ENCODE measurements at regions not wholly inside any gene's neighbourhood (a gene's known extent, or its start where the extent isn't known, plus 50 kb on each side); places are given as distances from the start of the nearest gene placed in this dataset.

- WGBS, 4 donors: 90 to 95% (median 93%) methylated on average over 4 of the region's 4 CpGs
- TF ChIP-seq POLR2A (IDR thresholded peaks at IDR 0.05) (no peak), CTCF (IDR thresholded peaks at IDR 0.05) (no peak)
- intact Hi-C loops (cut with DNase I): loop anchor here in 1 of 10 donors (10.0 kb wide), 1 partner anchor 88 kb away; no protein-coding TSS in a partner anchor
- H3K27me3 ChIP-seq: no peaks in the 10 kb centered on the region
- no peaks in the 10 kb centered on the region for H3K9me3 ChIP-seq
- no peak overlapping the region for H3K4me3 ChIP-seq
- no peak for DNase-seq
- no peak overlapping the region for H3K27ac ChIP-seq
- H3K4me1 ChIP-seq: peaks cover 0 to 5% (median 0%) of the 10 kb centered on the region in 12 donors
- ATAC-seq: no peak
- H3K36me3 ChIP-seq: no peaks in the 10 kb centered on the region
These were observed 76.9 kb upstream of the ANK3 start for GRCh38 chr10:60466267-60467201.

DNA sequence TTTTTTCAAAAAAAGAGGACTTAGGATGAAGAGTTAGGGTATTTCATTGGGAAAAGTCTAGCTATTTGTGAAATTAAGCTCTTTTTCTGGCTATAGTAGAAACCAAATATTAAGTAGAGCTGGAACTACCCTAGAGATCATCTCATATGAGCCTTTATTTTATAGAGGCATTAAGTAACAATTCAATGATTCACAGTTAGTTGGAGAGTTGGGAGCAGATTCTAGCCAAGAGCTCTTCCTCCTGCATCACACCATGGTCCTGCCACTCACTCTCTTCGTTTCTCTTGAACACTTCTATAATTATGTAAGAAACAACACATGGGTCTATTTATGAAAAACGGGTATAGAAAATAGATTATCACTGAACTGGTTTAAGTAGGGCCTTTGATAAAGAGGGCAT, 76.1 kb upstream of the ANK3 start:
- DNase-seq: no peak
- intact Hi-C loops (cut with DNase I): loop anchor here in 1 of 10 donors (10.0 kb wide), 1 partner anchor 89 kb away; no protein-coding TSS in a partner anchor
- WGBS, 4 donors: 51 to 63% (median 61%) methylated on average over 2 of the region's 2 CpGs
- H3K4me3 ChIP-seq: no peak overlapping the region
- ATAC-seq: no peak
- no peaks in the 10 kb centered on the region for H3K9me3 ChIP-seq
- H3K4me1 ChIP-seq: peaks cover 0 to 5% (median 0%) of the 10 kb centered on the region in 12 donors
- TF ChIP-seq POLR2A (IDR thresholded peaks at IDR 0.05): no peak
- no peak for TF ChIP-seq CTCF (IDR thresholded peaks at IDR 0.05)
- H3K36me3 ChIP-seq: no peaks in the 10 kb centered on the region
- H3K27ac ChIP-seq: no peak overlapping the region
- no peaks in the 10 kb centered on the region for H3K27me3 ChIP-seq

DNA sequence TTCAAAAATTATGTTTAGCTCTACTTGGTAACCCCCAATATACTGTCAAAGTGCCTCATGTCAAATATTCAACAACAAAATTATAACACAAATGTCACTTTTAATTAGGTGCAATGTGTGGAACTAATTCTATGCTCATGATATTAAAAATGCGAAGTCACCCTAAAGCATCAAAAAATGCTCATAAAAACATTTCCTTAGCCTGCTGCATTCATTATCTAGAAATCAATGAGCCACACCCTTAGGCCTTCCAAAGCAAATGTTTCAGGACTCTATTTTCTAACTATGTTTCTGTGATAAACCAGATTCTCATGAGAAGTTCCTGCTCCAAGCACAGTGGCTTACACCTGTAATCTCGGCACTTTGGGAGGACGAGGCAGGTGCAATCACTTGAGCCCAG, 75.0 kb upstream of the ANK3 start:
- WGBS, 4 donors: 84 to 93% (median 88%) methylated on average over 3 of the region's 3 CpGs
- Histone ChIP-seq H3K36me3 (no peaks in the 10 kb centered on the region), H3K4me1 (peaks cover 0 to 5% (median 0%) of the 10 kb centered on the region in 12 donors), H3K9me3 (no peaks in the 10 kb centered on the region), H3K27ac (no peak overlapping the region), H3K4me3 (no peak overlapping the region), H3K27me3 (no peaks in the 10 kb centered on the region)
- ATAC-seq: no peak
- no peak for DNase-seq
- TF ChIP-seq POLR2A (IDR thresholded peaks at IDR 0.05) (no peak), CTCF (IDR thresholded peaks at IDR 0.05) (no peak)
- intact Hi-C loops (cut with DNase I): loop anchor here in 1 of 10 donors (10.0 kb wide), 1 partner anchor 90 kb away; no protein-coding TSS in a partner anchor

- H3K9me3 ChIP-seq: no peaks in the 10 kb centered on the region
- ATAC-seq (no peak), DNase-seq (no peak)
- H3K36me3 ChIP-seq: no peaks in the 10 kb centered on the region
- H3K4me3 ChIP-seq: no peak overlapping the region
- TF ChIP-seq POLR2A (IDR thresholded peaks at IDR 0.05) (no peak), CTCF (IDR thresholded peaks at IDR 0.05) (no peak)
- intact Hi-C loops (cut with DNase I): loop anchor here in 1 of 10 donors (10.0 kb wide), 1 partner anchor 91 kb away; no protein-coding TSS in a partner anchor
- H3K27me3 ChIP-seq: no peaks in the 10 kb centered on the region
- peaks cover 0 to 5% (median 0%) of the 10 kb centered on the region in 12 donors for H3K4me1 ChIP-seq
- H3K27ac ChIP-seq: no peak overlapping the region
These were observed 74.1 kb upstream of the ANK3 start for GRCh38 chr10:60463746-60464145.

Measured in heart left ventricle (tissue), 16 donors.